GM23338 (cell line): ENCODE measurements at regions not wholly inside any gene's neighbourhood (a gene's known extent, or its start where the extent isn't known, plus 50 kb on each side); places are given as distances from the start of the nearest gene placed in this dataset. TPM values are rescaled to one million over a fixed set of nuclear protein-coding genes. Genes with fewer than 3 reads are reported as not detected.

Source experiments
- small RNA-seq: library from RNA; depleted of rRNA; stranded (forward); fragments of <200 nt; gene quantifications from one replicate; pipeline ENCODE3, GENCODE V24; 2014; ENCODE audit warnings: low replicate concordance

Small RNAs in the stretch of these regions (small RNA-seq; reads per million reads assigned to genes)
- not detected for gene RNU6-806P
